ENCODE measurements at regions not wholly inside any gene's neighbourhood (a gene's known extent, or its start where the extent isn't known, plus 50 kb on each side); places are given as distances from the start of the nearest gene placed in this dataset.

DNA sequence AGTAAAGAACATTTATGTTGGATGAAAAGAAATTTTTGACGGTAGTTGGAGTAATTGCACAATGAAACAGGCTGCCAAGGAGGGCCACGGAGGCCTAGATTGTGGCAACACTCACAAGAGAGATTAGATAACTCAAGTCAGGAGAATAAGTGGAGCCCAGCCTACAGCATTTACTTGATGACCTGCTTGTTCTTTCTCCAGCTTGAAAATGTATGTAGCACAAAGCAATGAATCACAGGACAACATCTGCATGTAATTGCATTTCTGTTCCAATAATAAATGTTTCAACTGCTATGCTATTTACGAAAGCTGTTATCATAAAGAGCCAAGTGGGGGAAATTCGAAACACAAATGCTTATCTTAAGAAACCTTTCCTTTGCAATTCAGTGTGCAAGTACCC lies 221.2 kb upstream of the MID1 start:
- H3K4me3 ChIP-seq (ENCODE audit: low read depth, low read length): no peak overlapping the region
- peak; percentile 2 for DNase-seq (ENCODE audit: low read depth)
- no peak for TF ChIP-seq CTCF (IDR thresholded peaks at IDR 0.05; ENCODE audit: insufficient read depth, low read depth, low read length)

- H3K4me3 ChIP-seq (ENCODE audit: low read depth, low read length): no peak overlapping the region
- TF ChIP-seq CTCF (IDR thresholded peaks at IDR 0.05; ENCODE audit: insufficient read depth, low read depth, low read length): no peak
- no peak for DNase-seq (ENCODE audit: low read depth)
These were observed 222.3 kb upstream of the MID1 start for GRCh38 chrX:10842646-10843045.

DNA sequence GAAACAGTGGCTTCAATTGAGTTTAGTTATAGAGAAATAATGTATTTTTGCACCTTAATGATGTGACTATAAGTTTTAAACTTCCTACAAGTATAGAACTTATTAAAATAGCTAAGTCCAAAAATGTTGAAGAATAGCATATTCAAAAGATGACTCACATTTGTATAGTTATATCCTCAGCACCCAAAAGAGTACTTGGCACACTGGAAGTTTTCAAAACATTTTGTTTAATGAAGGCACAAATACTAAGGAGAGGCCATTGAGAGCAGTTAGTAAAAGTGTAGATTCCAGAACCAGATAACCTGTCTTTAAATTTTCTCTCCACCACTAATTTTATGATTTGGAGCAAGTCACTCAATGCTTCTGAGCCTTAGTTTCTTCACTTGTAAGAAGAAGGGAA lies 226.9 kb upstream of the MID1 start:
- no peak overlapping the region for H3K4me3 ChIP-seq (ENCODE audit: low read depth, low read length)
- peak; percentile 1 for DNase-seq (ENCODE audit: low read depth)
- TF ChIP-seq CTCF (IDR thresholded peaks at IDR 0.05; ENCODE audit: insufficient read depth, low read depth, low read length): no peak

DNA sequence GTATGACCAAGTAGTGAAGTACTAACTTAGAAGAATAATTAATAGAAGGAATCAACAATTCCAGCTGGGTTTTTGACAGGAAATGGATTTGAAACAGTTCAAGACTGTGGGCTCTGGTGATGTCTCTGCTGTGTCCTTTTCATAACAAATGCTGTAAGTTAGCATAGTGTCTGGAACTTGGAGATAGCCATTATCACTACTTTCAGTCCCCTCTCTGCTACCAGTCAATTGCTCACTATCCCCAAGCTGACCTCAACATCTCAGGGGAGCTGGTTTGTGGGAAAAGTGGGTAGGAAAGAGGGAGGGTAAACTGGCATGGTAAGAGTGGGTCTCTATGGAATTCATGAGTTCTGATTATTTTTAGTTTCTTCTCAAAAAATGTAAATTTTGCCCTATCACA lies 231.4 kb upstream of the MID1 start:
- H3K4me3 ChIP-seq (ENCODE audit: low read depth, low read length): no peak overlapping the region
- DNase-seq (ENCODE audit: low read depth): no peak
- TF ChIP-seq CTCF (IDR thresholded peaks at IDR 0.05; ENCODE audit: insufficient read depth, low read depth, low read length): no peak

- no peak for DNase-seq (ENCODE audit: low read depth)
- TF ChIP-seq CTCF (IDR thresholded peaks at IDR 0.05; ENCODE audit: insufficient read depth, low read depth, low read length): no peak
- H3K4me3 ChIP-seq (ENCODE audit: low read depth, low read length): no peak overlapping the region
These were observed 234.2 kb upstream of the MID1 start for GRCh38 chrX:10854594-10854993.

GRCh38 chrX:10855845-10856244 lies 235.5 kb upstream of the MID1 start:
- DNase-seq (ENCODE audit: low read depth): no peak
- no peak overlapping the region for H3K4me3 ChIP-seq (ENCODE audit: low read depth, low read length)
- no peak for TF ChIP-seq CTCF (IDR thresholded peaks at IDR 0.05; ENCODE audit: insufficient read depth, low read depth, low read length)

- DNase-seq (ENCODE audit: low read depth): no peak
- no peak for TF ChIP-seq CTCF (IDR thresholded peaks at IDR 0.05; ENCODE audit: insufficient read depth, low read depth, low read length)
- H3K4me3 ChIP-seq (ENCODE audit: low read depth, low read length): no peak overlapping the region
These were observed 236.4 kb upstream of the MID1 start for GRCh38 chrX:10856797-10857196.
